GM12878 (cell line): ENCODE measurements at regions not wholly inside any gene's neighbourhood (a gene's known extent, or its start where the extent isn't known, plus 50 kb on each side); places are given as distances from the start of the nearest gene placed in this dataset.

Source experiments
- HDAC2 ChIP-seq: fragments of 200-600 bp; sonication (generic); IDR thresholded peaks from 2 replicates; pipeline ENCODE4 v1.6.1; 2017
- NFXL1 ChIP-seq: fragments of 450-650 bp; IDR thresholded peaks from 2 replicates; pipeline ENCODE4 v1.6.1; 2017; ENCODE audit warnings: antibody characterized with exemption, mild to moderate bottlenecking, borderline replicate concordance
- POLR2A ChIP-seq: IDR thresholded peaks from 2 replicates; pipeline ENCODE4 v1.6.1; 2011; ENCODE audit warnings: low read depth, mild to moderate bottlenecking, low read length
- SP1 ChIP-seq: IDR thresholded peaks from one replicate; pipeline ENCODE4 v1.6.1; 2011; ENCODE audit warnings: low read depth, low read length

- TF ChIP-seq NFXL1 (no peak), POLR2A (no peak), HDAC2 (no peak), SP1 (no peak)
Observed at GRCh38 chr10:63698787-63699150, 177.6 kb downstream of the REEP3 start.
